ENCODE measurements at regions not wholly inside any gene's neighbourhood (a gene's known extent, or its start where the extent isn't known, plus 50 kb on each side); places are given as distances from the start of the nearest gene placed in this dataset.
"Not testable (repeated sequence)": the region's sequence is repeated elsewhere in the genome, so short reads cannot be mapped to it uniquely, and the experiment has no call there.

- peak; percentile 83 for DNase-seq
Observed at GRCh38 chr11:80297858-80298632, 857.2 kb upstream of the TENM4 start.

GRCh38 chr11:80293293-80293692, 852.5 kb upstream of the TENM4 start:
- DNase-seq: no peak

- DNase-seq: peak; percentile 74
Observed at GRCh38 chr11:80284946-80285785, 844.3 kb upstream of the TENM4 start.

- no peak for DNase-seq
Observed at GRCh38 chr11:80282643-80283042, 841.8 kb upstream of the TENM4 start.

GRCh38 chr11:80281194-80281593, 840.4 kb upstream of the TENM4 start:
- no peak for DNase-seq

GRCh38 chr11:80280737-80281136, 839.9 kb upstream of the TENM4 start:
- no peak for DNase-seq

GRCh38 chr11:80261776-80262175, 820.9 kb upstream of the TENM4 start:
- no peak for DNase-seq

- not testable (repeated sequence) for DNase-seq
Observed at GRCh38 chr11:80257319-80258015, 816.6 kb upstream of the TENM4 start.

- no peak for DNase-seq
Observed at GRCh38 chr11:80255021-80255420, 814.2 kb upstream of the TENM4 start.

GRCh38 chr11:80241766-80242165, 800.9 kb upstream of the TENM4 start:
- no peak for DNase-seq

- no peak for DNase-seq
Observed at GRCh38 chr11:80240245-80240644, 799.4 kb upstream of the TENM4 start.

- DNase-seq: no peak
Observed at GRCh38 chr11:80239217-80239616, 798.4 kb upstream of the TENM4 start.

GRCh38 chr11:80227915-80228314, 787.1 kb upstream of the TENM4 start:
- DNase-seq: no peak

- DNase-seq: no peak
Observed at GRCh38 chr11:80214413-80214812, 773.6 kb upstream of the TENM4 start.

GRCh38 chr11:80211673-80212072, 770.8 kb upstream of the TENM4 start:
- DNase-seq: no peak

- no peak for DNase-seq
Observed at GRCh38 chr11:80204021-80204420, 763.2 kb upstream of the TENM4 start.

- DNase-seq: no peak
Observed at GRCh38 chr11:80196932-80197554, 756.2 kb upstream of the TENM4 start.

- no peak for DNase-seq
Observed at GRCh38 chr11:80196041-80196440, 755.2 kb upstream of the TENM4 start.

- no peak for DNase-seq
Observed at GRCh38 chr11:80194625-80195024, 753.8 kb upstream of the TENM4 start.

GRCh38 chr11:80194016-80194415, 753.2 kb upstream of the TENM4 start:
- no peak for DNase-seq

GRCh38 chr11:80188076-80188627, 747.3 kb upstream of the TENM4 start:
- DNase-seq: no peak

GRCh38 chr11:80186692-80187091, 745.9 kb upstream of the TENM4 start:
- DNase-seq: peak; percentile 46
